Stimulated activated CD8-positive, alpha-beta memory T cell treated with anti-CD3 and anti-CD28 coated beads, Interleukin-4, amount 100 ng/mL, for 1 hour (primary cell): ENCODE measurements at regions not wholly inside any gene's neighbourhood (a gene's known extent, or its start where the extent isn't known, plus 50 kb on each side); places are given as distances from the start of the nearest gene placed in this dataset.
"Not testable (repeated sequence)": the region's sequence is repeated elsewhere in the genome, so short reads cannot be mapped to it uniquely, and the experiment has no call there.

Experiments
- DNase-seq, 2 donors: peaks; one replicate each; pipeline ENCODE4 v3.0.0-alpha.2; 2020; ENCODE audit warnings: low read depth in 2 of 2, low spot score in 1 of 2

DNA sequence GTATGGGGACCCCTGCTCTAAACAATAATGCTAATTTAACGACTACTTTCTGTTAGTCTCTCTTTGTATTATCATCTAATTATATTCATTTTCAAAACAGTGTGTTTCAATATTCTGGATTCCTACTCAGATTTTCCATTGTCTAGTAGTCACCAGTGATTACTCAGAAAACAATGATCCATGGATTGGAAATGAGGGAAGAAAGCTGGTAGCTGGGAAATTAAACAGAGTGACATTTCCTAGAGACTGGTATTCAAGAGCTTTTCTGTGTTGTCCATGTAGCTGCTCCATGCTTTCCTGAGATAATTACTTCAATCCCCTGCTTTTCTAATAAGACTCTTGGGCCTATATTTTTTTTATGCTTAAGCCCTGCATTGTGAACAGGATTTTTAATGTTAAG is 1862.1 kb upstream of the C9orf72 start:
- no peak for DNase-seq

DNA sequence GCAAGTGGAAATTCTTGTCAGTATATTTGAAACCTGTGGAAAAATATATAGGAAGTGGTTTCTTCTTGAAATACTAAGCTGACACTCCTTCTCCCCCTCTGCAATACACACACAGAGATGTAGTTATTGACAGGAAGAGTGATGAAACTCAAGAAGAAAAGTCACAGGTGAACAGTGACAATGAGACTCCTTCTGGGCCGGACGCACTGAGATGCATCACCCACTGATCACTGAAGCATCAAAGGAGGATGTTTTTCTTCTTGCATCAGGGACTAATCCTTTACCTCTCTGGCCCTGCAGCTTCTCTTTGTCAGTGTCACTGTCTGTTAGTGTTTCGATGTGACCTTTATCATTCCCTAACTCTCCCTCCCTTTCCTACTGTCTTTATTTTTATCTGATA is 1864.2 kb upstream of the C9orf72 start:
- DNase-seq: no peak

DNA sequence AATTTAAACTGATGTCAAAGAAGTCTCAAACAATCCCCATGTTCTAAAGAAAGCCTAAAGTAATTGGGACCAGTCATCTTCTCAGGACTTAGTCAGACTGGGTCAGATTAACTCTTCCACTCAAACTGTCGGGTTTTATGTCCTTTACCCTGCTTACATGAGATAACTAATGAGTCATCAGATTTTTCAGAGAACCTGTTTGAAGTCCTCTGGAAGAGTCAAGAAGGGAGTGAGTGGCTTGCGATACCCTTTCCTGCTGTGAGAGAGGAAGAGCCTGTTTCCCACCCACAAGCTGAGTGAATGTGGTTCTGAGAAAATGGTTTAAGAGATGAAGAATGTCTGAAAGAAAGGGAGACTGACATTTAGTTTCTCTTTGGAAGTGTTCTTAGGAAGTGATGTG is 1866.7 kb upstream of the C9orf72 start:
- DNase-seq: no peak

DNA sequence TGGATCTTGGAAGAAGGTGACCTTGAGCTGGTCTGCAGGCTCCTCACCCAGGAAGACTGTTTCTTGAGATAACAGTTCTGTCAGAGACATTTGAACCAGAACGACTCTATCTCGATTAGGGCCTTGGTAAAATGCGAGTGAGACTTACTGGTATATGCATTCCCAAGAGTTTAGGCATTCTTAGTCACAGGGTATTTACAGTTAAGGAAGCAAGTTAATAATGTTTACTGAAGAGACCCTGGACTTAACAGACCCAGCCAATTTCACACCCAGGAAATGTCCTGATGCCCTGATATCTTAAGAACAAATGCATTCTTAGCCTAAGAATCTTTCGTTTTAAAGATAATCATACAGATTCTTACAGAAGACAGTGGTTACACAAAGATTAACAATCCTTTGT is 1867.2 kb upstream of the C9orf72 start:
- DNase-seq: no peak

DNA sequence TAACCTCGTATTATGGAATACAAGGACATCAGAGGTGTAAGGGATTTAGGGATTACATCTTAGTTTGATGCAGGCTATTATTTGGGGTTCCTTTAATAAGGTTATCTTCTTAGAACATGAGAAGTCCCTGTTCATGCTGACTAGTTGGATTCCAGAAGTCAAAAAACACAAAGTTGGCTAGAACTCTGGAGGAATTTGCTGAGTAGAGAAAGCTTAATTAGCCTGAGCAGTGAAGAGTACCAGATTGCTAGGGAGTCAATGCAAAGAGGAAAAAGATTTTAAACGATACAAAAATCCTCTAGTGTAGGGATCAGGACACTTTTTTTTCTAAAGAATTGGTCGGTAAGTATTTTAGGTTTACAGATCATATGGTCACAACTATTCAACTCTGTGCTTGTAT is 1872.5 kb upstream of the C9orf72 start:
- DNase-seq: no peak

DNA sequence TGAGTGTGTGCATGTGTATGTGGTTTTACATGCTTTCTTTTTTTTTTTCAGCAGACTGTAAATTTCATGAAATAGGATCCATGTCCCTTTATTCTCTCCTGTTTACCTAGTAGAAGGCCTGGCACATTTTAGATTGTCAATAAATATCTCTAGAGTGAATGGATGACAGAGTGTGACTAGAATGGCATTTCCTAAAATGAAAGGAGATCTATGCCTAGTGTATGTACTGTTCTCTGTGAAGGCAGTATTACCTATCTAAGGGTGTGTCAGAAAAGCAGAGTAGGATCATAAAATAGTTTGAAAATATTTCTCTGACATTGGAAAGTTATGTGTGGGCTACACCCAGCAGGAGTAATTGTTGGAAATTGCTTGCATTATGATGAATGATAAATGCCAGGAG is 1876.0 kb upstream of the C9orf72 start:
- DNase-seq: no peak

DNA sequence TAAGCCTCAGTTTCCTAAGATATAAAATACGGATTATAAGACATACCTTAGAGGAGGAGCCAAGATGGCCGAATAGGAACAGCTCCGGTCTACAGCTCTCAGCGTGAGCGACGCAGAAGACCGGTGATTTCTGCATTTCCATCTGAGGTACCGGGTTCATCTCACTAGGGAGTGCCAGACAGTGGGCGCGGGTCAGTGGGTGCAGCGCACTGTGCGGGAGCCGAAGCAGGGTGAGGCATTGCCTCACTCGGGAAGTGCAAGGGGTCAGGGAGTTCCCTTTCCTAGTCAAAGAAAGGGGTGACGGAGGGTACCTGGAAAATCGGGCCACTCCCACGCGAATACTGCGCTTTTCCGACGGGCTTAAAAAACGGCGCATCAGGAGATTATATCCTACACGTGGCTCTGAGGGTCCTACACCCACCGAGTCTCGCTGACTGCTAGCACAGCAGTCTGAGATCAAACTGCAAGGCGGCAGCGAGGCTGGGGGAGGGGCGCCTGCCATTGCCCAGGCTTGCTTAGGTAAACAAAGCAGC is 1877.1 kb upstream of the C9orf72 start:
- not testable (repeated sequence) for DNase-seq

DNA sequence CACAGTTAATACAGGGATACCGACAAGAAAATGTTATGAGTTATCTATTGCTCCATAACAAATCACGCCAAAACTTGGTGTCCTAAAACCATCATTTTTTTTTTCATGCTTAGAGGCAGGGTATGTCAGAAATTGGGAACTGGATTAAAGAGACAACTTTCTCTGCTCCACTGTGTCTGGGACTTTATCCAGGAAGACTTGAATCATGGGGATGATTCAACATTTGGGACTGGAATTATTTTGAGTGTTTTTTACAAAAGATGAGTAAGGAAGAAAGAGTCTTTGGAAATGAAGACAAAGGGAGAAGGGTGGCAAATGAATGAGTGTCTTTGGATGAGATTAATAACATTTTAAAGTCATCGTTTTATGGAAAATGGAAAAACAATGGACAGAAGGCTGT is 1883.7 kb upstream of the C9orf72 start:
- DNase-seq: no peak

DNA sequence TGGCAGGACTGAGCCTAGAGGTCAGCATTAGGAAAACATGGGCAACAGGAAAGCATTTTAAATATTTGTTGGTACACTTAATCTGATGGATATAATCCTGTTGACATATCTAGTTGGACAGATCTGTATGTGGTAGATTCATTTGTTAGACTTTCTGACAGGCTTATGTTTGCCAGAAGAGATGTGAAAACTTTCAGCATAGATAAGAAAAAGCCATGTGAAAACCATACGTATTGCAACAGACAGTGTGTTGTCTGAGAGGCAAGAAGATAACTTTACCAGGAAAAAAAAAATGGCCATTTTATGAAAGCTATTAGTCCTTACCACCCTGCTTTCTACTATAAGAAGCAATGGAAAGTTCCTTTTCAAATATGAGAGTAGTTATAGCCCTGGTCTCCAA is 1902.2 kb upstream of the C9orf72 start:
- no peak for DNase-seq

DNA sequence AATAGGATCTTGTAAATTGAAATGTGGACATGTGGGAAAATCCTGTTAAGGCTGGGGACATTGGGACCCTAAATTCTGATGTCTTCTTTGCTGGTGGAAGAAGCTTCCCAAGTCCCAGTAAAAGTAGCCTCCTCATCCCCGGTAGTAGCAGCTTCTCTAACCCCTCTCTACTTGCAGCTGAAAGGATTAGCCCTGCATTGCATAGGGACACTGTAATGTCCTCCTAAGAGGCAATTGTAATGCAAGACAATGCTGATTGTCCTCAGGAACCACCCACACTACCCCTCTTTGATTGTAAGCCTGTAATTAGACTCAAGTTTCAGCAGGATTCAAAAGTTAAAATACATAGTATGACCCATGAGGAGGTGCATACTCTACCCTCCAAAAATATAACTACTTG is 1938.4 kb upstream of the C9orf72 start:
- DNase-seq: no peak

DNA sequence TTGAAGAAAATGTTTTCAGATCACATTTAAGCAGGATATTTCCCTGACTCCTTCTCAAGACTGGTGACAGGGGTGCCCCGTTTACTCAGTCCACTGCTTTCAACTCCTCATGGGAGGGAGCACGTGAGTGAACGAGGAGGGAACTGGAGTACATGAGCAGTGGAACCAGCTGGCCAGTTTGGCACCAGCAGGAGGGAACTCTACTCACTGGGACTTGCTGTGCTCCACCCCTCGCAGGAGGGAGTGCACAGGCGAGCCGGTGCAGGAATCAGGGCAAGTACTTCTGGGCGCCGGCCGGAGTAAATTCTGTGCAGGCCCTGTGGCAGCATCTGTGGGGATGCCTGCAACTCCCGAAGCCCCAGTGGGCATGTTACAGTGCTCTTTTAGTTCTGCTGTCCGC is 1941.1 kb upstream of the C9orf72 start:
- no peak for DNase-seq

DNA sequence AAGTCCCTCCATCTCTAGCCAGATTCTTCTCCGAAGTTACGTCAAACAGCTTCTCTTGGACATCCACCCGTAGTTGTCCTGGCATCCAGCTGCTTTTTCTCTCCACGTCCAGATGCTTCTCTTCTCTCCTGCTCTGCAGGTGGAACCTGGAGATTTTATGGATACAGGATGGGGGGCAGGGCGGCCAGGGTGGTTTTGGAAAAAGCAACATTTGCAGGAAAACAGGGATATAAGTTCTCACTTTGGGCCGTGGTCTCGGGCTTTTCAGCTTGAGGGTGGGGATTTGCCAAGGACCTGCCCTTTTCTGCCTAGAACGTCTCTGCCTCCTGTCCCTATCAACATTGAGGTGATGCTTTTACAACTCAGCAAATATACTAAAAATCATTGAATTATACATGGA is 1941.6 kb upstream of the C9orf72 start:
- DNase-seq: no peak

DNA sequence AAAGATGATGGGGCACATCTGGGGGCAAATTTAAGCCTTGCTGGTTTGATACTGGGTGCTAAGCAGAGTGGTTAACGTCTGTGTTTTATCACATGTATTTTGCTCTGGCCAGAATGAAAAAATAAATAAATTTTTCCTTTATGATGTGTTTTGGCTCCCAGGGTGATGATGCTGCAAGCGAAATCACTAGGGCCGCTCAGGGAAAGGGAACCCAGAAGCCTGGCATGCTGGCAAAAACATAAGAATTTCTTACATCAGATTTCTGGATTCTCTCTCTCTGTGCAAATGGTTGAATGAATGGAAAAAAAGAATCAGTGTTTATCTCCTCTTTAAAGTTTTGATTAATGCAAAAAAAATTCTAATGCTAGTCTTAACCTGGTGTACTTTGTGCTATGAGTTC is 1975.2 kb upstream of the C9orf72 start:
- no peak for DNase-seq

DNA sequence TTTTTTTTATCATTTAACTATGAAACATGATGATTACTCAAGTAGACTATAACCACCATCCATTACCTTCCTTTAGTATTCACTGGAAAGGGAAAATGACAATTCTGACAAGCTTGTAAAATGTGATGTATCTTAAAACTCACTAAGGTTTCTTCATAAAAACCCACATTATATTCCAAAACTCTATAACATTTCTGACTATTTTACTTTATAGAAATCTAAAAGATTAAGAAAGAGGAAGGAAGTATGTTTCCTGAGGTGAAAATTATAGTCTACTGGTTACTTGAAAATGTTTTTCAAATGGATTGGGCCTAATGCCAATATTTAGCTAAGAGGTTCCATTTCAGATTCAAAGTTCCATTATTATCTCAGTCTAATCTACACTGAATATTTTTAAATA is 1982.2 kb upstream of the C9orf72 start:
- DNase-seq: no peak

DNA sequence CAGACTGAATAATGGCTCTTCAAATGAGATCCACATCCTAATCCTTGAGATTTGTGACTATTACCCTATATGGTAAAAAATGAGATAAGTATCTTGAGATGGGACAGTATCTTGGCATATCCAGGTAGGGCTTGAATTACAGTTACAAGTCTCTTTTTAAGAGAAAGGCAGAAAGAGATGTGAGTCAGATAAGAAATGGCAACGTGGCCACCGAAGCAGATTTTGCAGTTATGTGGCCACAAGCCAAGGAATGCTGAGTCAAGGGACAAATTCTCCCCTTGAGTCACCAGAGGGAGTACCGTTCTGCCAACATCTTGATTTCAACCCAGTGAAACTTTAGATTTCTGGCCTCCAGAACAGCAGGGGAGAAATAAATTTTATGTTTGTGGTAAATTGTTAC is 1983.0 kb upstream of the C9orf72 start:
- DNase-seq: no peak

DNA sequence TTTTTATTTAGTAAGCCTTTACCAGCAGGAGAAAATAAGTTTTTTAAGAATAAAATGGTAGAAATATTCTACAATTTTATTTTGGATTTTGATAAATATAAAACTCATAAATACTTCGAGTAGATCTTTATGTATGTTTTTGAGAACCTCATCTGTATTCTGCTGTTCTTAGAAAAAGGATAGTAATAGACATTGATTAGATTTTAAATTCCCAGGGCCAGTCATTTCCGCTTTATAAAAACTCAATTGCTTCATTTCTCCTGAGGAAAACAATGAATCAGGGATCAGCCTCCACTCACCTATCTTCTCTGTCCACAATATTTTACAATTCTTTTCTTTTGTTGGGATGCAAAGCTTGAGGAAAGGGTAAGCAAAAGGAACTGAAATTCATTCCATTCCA is 1983.5 kb upstream of the C9orf72 start:
- DNase-seq: no peak

DNA sequence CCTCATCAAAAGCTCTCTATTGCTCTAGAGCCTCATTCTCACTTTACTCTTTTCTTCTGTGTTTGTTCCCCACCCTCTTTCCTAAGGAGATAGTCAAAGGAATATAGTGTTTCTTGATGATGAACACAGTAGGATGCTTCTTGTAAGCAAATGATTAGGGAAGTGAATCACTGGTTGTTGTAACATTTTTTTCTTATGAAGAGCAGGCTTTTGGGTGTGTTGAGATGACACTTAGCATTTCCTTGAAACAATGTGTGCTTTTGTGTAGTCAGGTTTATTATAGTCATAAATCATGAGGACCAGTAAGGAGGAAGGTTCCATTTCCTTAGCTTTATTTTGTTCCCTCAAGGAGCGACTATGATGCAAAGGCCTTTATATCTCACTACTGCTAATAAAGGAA is 1991.3 kb upstream of the C9orf72 start:
- DNase-seq: no peak

DNA sequence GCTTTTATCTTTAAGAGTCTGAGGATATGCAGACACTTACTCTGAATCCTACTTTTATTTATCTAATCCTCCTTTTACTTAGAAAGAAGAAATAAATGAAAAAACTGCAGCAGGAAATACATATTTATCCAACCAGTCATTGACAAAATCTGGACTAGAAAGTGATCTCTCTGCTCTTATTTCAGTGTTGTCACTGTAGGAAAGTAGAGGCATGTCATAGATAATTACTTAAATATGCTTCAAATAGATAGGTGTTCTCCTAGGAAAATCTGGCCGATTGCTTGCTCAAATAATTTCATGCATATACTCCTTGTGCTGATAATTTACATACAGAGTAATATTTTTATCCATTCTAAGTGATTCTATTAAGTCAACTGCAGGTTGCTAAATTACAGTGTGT is 2001.9 kb upstream of the C9orf72 start:
- DNase-seq: no peak

DNA sequence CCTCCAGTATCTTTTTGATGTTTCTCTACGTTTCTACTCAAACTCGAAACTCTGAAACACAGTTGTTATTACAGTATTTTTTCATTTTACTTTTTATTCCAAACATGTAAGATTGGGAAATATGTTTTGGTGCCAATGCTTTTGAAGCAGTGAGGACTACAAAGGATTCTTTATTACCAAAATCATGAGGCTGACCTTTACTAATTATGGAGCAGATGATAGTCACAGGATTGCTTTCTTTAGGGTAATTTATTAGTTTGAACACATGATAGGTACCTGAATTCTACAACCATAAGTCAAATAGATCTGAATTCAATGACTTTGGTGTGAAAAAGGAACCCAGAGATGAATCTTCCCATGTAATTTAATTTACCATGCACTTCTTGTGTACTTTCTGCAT is 2015.1 kb upstream of the C9orf72 start:
- DNase-seq: no peak

DNA sequence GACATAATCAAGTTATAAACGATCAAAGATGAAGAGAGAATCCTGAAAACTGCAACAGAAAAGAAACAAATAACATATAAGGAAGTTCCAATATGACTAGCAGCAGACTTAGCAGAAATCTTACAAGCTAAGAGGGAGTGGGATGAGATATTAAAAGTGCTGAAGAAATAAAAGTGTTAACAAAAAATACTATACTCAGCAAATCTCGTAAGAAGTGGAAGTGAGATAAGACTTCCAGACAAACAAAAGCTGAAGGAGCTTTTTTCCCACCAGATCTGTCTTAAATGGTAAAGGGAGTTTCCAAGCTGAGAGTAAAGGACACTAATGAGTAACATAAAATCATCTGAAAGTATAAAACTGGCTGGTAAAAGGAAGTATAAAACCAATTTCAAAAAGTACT is 2036.0 kb upstream of the C9orf72 start:
- no peak for DNase-seq

DNA sequence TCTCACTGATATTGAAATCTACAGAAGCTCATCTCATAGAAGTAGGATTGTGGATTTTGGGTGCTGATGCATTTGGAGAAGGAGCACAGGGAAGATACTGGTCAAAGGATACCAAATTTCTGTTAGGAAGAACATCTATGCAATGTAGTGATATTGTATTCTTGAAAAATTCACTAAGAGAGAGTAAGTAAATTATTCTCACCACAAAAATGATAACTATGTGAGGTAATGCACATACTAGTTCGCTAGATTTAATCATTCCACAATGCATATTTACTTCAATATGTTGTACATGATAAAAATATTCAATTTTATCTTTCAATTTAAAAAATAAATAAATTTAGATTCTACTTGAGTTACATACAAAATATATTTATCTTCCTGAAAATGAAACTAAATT is 2040.5 kb upstream of the C9orf72 start:
- DNase-seq: no peak

DNA sequence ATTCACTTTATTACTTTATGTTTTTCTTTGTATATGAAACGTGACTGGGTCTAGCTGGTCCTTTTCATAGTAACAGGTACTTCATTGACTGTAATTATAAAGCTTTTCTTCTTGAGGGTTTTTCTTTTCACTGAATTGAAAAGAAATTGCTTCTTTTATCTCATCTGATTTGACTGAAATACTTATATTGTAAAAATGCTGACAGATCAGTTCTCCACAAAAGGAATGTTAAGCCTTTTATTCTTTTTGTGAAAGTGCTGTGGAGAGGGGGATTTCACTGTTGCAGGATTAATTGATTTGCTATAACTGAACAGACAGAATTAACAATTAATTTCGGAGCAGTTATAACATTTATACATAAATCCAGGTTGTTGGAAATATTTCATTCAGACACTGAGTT is 2043.6 kb upstream of the C9orf72 start:
- DNase-seq: no peak

DNA sequence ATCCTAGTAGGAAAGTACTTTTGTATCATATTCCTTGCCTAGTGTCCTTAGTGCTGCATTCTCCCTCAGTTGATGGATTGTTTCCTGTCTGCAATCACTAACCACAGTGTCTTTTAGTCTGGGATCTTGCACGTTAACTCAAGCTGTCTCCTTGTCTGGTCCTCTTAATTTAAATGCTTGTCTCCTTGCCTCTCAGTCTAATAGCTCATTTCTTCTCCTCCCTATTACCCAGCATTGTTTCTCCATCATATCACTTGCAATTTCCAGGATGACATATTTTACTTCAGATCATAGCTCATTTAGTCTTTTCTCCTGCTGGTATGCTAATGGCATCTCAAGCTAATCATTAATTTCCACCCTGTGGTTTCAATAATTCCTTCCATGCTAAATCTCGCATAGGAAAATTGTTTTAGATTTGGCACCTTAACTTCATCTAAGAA is 2052.0 kb upstream of the C9orf72 start:
- DNase-seq: no peak

DNA sequence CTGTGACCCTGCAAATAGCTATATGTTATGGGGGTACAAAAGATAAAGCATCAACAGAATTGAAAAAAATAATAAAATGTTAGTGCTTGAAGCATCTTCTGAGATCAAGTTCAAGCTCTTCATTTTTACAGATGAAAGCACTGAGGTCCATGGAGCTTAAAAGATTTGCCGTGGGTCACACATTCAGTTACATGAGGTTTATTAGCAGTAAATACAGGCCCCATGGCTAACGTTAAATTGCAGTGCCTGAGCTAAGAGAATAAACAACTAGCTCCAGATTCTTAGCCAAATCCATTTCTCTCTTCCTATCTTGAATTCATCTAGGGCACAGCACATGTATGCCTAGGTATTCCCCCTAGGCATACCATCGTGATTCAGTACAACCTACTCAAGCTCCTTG is 2052.7 kb upstream of the C9orf72 start:
- DNase-seq: no peak
